SK-N-SH treated with all-trans-retinoic acid at 6 μM for 48 hours (cell line): ENCODE measurements at regions not wholly inside any gene's neighbourhood (a gene's known extent, or its start where the extent isn't known, plus 50 kb on each side); places are given as distances from the start of the nearest gene placed in this dataset.

ENCODE experiments used
- SNAI2 ChIP-seq: fragments of 250-450 bp; sonication (Bioruptor Pico); IDR thresholded peaks from 2 replicates; pipeline ENCODE4 v1.5.0; 2020; ENCODE audit warnings: mild to moderate bottlenecking, moderate library complexity
- TOX ChIP-seq: fragments of 250-450 bp; sonication (Bioruptor Pico); IDR thresholded peaks from 2 replicates; pipeline ENCODE4 v1.8.0; 2021; ENCODE audit warnings: mild to moderate bottlenecking, moderate library complexity, borderline replicate concordance
- ZFP30 ChIP-seq: fragments of 450-650 bp; formaldehyde crosslinking; IDR thresholded peaks from 2 replicates; pipeline ENCODE4 v1.5.0; 2022; ENCODE audit warnings: mild to moderate bottlenecking, moderate library complexity
- TF ChIP-seq, protein P1 (sequence below): fragments of 250-450 bp; sonication (Bioruptor Pico); IDR thresholded peaks from 2 replicates; pipeline ENCODE4 v1.5.1; 2021; ENCODE audit warnings: mild to moderate bottlenecking, moderate library complexity
- TF ChIP-seq, protein P2 (sequence below): fragments of 250-450 bp; sonication (Bioruptor Pico); IDR thresholded peaks from 2 replicates; pipeline ENCODE4 v1.8.0; 2020; ENCODE audit warnings: mild to moderate bottlenecking, moderate library complexity, borderline replicate concordance

DNA sequence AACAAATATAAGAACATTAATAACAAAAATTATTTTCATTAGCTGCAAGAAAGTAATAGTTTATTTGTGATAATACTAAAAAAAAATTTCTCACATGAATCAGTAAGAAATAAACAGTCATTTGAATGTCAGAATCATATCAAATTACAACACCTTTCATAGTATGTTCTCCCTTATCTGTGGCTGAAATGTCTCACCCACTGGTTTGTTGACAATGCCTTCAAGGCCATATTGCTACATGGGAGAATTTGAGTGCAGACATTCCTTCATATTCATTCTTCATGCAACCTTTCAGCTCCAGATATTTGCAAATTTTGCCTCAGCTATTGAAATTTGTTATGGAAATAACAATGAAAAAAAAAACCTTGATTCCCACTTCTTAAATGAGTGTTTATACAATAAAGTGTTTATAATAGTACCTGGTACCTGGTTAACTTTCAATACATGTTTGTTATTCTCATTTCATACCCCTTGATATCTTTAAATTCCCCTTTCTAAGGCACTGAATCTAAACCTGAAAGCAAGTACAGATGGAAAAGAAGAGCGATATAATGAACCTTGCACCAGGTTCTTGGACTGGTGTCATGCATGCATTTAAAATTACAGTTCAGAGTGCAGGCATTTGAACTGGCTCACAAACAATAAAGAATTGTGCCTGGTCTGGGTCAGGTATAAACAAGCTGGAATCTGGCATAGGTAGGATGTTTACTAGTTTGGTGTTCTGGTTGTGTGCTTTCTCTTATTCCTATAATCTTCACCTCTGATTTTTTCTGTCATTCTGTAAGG is 242.2 kb upstream of the ADGRL2 start:
- no peak for TF ChIP-seq SNAI2
- TF ChIP-seq, protein P1, sequence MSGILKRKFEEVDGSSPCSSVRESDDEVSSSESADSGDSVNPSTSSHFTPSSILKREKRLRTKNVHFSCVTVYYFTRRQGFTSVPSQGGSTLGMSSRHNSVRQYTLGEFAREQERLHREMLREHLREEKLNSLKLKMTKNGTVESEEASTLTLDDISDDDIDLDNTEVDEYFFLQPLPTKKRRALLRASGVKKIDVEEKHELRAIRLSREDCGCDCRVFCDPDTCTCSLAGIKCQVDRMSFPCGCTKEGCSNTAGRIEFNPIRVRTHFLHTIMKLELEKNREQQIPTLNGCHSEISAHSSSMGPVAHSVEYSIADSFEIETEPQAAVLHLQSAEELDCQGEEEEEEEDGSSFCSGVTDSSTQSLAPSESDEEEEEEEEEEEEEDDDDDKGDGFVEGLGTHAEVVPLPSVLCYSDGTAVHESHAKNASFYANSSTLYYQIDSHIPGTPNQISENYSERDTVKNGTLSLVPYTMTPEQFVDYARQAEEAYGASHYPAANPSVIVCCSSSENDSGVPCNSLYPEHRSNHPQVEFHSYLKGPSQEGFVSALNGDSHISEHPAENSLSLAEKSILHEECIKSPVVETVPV (CRISPR knock-in tag): no peak
- no peak for TF ChIP-seq ZFP30 (CRISPR knock-in tag)
- TF ChIP-seq, protein P2, sequence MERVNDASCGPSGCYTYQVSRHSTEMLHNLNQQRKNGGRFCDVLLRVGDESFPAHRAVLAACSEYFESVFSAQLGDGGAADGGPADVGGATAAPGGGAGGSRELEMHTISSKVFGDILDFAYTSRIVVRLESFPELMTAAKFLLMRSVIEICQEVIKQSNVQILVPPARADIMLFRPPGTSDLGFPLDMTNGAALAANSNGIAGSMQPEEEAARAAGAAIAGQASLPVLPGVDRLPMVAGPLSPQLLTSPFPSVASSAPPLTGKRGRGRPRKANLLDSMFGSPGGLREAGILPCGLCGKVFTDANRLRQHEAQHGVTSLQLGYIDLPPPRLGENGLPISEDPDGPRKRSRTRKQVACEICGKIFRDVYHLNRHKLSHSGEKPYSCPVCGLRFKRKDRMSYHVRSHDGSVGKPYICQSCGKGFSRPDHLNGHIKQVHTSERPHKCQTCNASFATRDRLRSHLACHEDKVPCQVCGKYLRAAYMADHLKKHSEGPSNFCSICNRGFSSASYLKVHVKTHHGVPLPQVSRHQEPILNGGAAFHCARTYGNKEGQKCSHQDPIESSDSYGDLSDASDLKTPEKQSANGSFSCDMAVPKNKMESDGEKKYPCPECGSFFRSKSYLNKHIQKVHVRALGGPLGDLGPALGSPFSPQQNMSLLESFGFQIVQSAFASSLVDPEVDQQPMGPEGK (CRISPR knock-in tag): no peak
- TF ChIP-seq TOX (CRISPR knock-in tag): no peak
